COR-L47 (cell line): ENCODE measurements at regions not wholly inside any gene's neighbourhood (a gene's known extent, or its start where the extent isn't known, plus 50 kb on each side); places are given as distances from the start of the nearest gene placed in this dataset.

Source experiments
- DNase-seq: peaks from one replicate; lab custom pipeline; 2025; lab: John Stamatoyannopoulos, UW

GRCh38 chr6:41471064-41471895 lies 74.9 kb upstream of the FOXP4 start:
- DNase-seq = no peak

GRCh38 chr6:41474213-41474933 lies 71.8 kb upstream of the FOXP4 start:
- no peak for DNase-seq

GRCh38 chr6:41475164-41475563 lies 71.0 kb upstream of the FOXP4 start:
- no peak for DNase-seq

- DNase-seq = no peak
Measured at GRCh38 chr6:41475737-41476357, 70.3 kb upstream of the FOXP4 start.

- no peak for DNase-seq
Measured at GRCh38 chr6:41476401-41476800, 69.8 kb upstream of the FOXP4 start.

GRCh38 chr6:41477572-41477971 lies 68.6 kb upstream of the FOXP4 start:
- no peak for DNase-seq

- no peak for DNase-seq
Measured at GRCh38 chr6:41483943-41484342, 62.2 kb upstream of the FOXP4 start.

GRCh38 chr6:41487860-41488432 lies 58.2 kb upstream of the FOXP4 start:
- no peak for DNase-seq

GRCh38 chr6:41488433-41489119 lies 57.6 kb upstream of the FOXP4 start:
- DNase-seq = no peak

- DNase-seq = peak; percentile 23
Measured at GRCh38 chr6:41489120-41489851, 56.9 kb upstream of the FOXP4 start.

- no peak for DNase-seq
Measured at GRCh38 chr6:41492261-41492891, 53.8 kb upstream of the FOXP4 start.

- no peak for DNase-seq
Measured at GRCh38 chr6:41494212-41495110, 51.7 kb upstream of the FOXP4 start.
